GM19463 (cell line): ENCODE measurements at regions not wholly inside any gene's neighbourhood (a gene's known extent, or its start where the extent isn't known, plus 50 kb on each side); places are given as distances from the start of the nearest gene placed in this dataset.

ENCODE experiments used
- ATAC-seq: cut with Tn5 transposase; IDR thresholded peaks from one replicate; pipeline ENCODE4 v1.9.1; 2021; ENCODE audit warnings: mild to moderate bottlenecking, moderate library complexity; ENCODE audit not compliant: unreplicated experiment

GRCh38 chr13:33462109-33462508, 176.6 kb upstream of the STARD13 start:
- ATAC-seq: no peak

GRCh38 chr13:33464345-33464744, 178.8 kb upstream of the STARD13 start:
- no peak for ATAC-seq

GRCh38 chr13:33466262-33466661, 180.7 kb upstream of the STARD13 start:
- ATAC-seq: no peak

GRCh38 chr13:33467556-33467955, 182.0 kb upstream of the STARD13 start:
- no peak for ATAC-seq

GRCh38 chr13:33471204-33471603, 185.6 kb upstream of the STARD13 start:
- ATAC-seq: no peak

GRCh38 chr13:33472446-33472845, 186.9 kb upstream of the STARD13 start:
- ATAC-seq: no peak

GRCh38 chr13:33479105-33479504, 193.6 kb upstream of the STARD13 start:
- no peak for ATAC-seq

- ATAC-seq: no peak
These were observed 195.0 kb upstream of the STARD13 start for GRCh38 chr13:33480561-33480960.

GRCh38 chr13:33483471-33483870, 197.9 kb upstream of the STARD13 start:
- ATAC-seq: no peak

- no peak for ATAC-seq
These were observed 199.7 kb upstream of the STARD13 start for GRCh38 chr13:33485247-33485646.

GRCh38 chr13:33487575-33488243, 202.2 kb upstream of the STARD13 start:
- ATAC-seq: no peak

- no peak for ATAC-seq
These were observed 204.0 kb upstream of the STARD13 start for GRCh38 chr13:33489563-33489962.

GRCh38 chr13:33490461-33491327, 205.1 kb upstream of the STARD13 start:
- no peak for ATAC-seq

GRCh38 chr13:33493672-33494365, 208.3 kb upstream of the STARD13 start:
- no peak for ATAC-seq

- no peak for ATAC-seq
These were observed 209.1 kb upstream of the STARD13 start for GRCh38 chr13:33494596-33495204.

- ATAC-seq: no peak
These were observed 210.8 kb upstream of the STARD13 start for GRCh38 chr13:33496336-33496735.

GRCh38 chr13:33497146-33497845, 211.7 kb upstream of the STARD13 start:
- no peak for ATAC-seq

- no peak for ATAC-seq
These were observed 222.5 kb upstream of the STARD13 start for GRCh38 chr13:33508060-33508459.

- ATAC-seq: no peak
These were observed 224.2 kb upstream of the STARD13 start for GRCh38 chr13:33509642-33510229.

- ATAC-seq: no peak
These were observed 224.9 kb upstream of the STARD13 start for GRCh38 chr13:33510350-33510970.
